WTC11 (cell line): ENCODE measurements at regions not wholly inside any gene's neighbourhood (a gene's known extent, or its start where the extent isn't known, plus 50 kb on each side); places are given as distances from the start of the nearest gene placed in this dataset.

ENCODE experiments used
- ATAC-seq: fragments of 200-7000 bp; cut with Tn5 transposase; 2 replicates; pipeline ENCODE4 v1.10.0; 2021; ENCODE audit warnings: mild to moderate bottlenecking, moderate library complexity
- CTCF ChIA-PET: fragments of 300-600 bp; sonication (Branson Sonifier 250); formaldehyde crosslinking; loops from one replicate; lab custom pipeline; 2021; ENCODE audit warnings: antibody characterized with exemption; lab: Charles Lee
- POLR2A ChIA-PET: fragments of 350-600 bp; sonication (Branson Sonifier 250); formaldehyde crosslinking; loops from one replicate; lab custom pipeline; 2021; ENCODE audit warnings: antibody characterized with exemption; lab: Charles Lee
- DNase-seq: peaks from one replicate; pipeline ENCODE4 v3.0.0; 2021; ENCODE audit warnings: low spot score
- H3K27ac Mint-ChIP-seq: 2 replicates; pipeline ENCODE4 v1.8.0; 2021; ENCODE audit warnings: mixed read lengths
- H3K27me3 Mint-ChIP-seq: 2 replicates; pipeline ENCODE4 v1.8.0; 2021; ENCODE audit warnings: low read depth, mild to moderate bottlenecking, moderate library complexity, mixed read lengths
- H3K36me3 Mint-ChIP-seq: 2 replicates; pipeline ENCODE4 v1.8.0; 2021; ENCODE audit warnings: mixed read lengths
- H3K4me1 Mint-ChIP-seq: 2 replicates; pipeline ENCODE4 v1.8.0; 2022; ENCODE audit warnings: mixed read lengths
- H3K4me3 Mint-ChIP-seq: 2 replicates; pipeline ENCODE4 v1.8.0; 2021; ENCODE audit warnings: mild to moderate bottlenecking, moderate library complexity, mixed read lengths
- H3K9me3 Mint-ChIP-seq: 2 replicates; pipeline ENCODE4 v1.8.0; 2021; ENCODE audit warnings: mixed read lengths
- AR ChIP-seq: fragments of 250-450 bp; sonication (Bioruptor Pico); IDR thresholded peaks from 2 replicates; pipeline ENCODE4 v1.9.0; 2021; ENCODE audit warnings: mild to moderate bottlenecking
- ATF1 ChIP-seq: sonication (generic); formaldehyde crosslinking; IDR thresholded peaks from 2 replicates; pipeline ENCODE4 v1.8.1; 2023; ENCODE audit warnings: mild to moderate bottlenecking, moderate library complexity, missing genetic modification reagents
- CDX4 ChIP-seq: fragments of 250-450 bp; sonication (Bioruptor Pico); IDR thresholded peaks from 2 replicates; pipeline ENCODE4 v1.9.0; 2021; ENCODE audit warnings: moderate library complexity, mild to moderate bottlenecking, inconsistent platforms, borderline replicate concordance
- CREM ChIP-seq: sonication (generic); formaldehyde crosslinking; IDR thresholded peaks from 2 replicates; pipeline ENCODE4 v1.8.1; 2022; ENCODE audit warnings: mild to moderate bottlenecking, missing genetic modification reagents, moderate library complexity
- E2F1 ChIP-seq: sonication (generic); formaldehyde crosslinking; IDR thresholded peaks from 2 replicates; pipeline ENCODE4 v1.8.0; 2022; ENCODE audit warnings: mild to moderate bottlenecking, missing genetic modification reagents
- E2F4 ChIP-seq: sonication (generic); formaldehyde crosslinking; IDR thresholded peaks from 2 replicates; pipeline ENCODE4 v1.8.1; 2022; ENCODE audit warnings: low read depth, mild to moderate bottlenecking, moderate library complexity, missing genetic modification reagents, borderline replicate concordance
- ETV6 ChIP-seq: sonication (generic); formaldehyde crosslinking; IDR thresholded peaks from 2 replicates; pipeline ENCODE4 v1.8.1; 2022; ENCODE audit warnings: mild to moderate bottlenecking, missing genetic modification reagents
- FOXP1 ChIP-seq: sonication (generic); formaldehyde crosslinking; IDR thresholded peaks from 2 replicates; pipeline ENCODE4 v1.8.0; 2022; ENCODE audit warnings: missing genetic modification reagents, mild to moderate bottlenecking, moderate library complexity, borderline replicate concordance
- FOXP4 ChIP-seq: sonication (generic); formaldehyde crosslinking; IDR thresholded peaks from 2 replicates; pipeline ENCODE4 v1.8.0; 2022; ENCODE audit warnings: mild to moderate bottlenecking, missing genetic modification reagents
- JAZF1 ChIP-seq: fragments of 250-450 bp; sonication (Bioruptor Pico); IDR thresholded peaks from 2 replicates; pipeline ENCODE4 v1.9.0; 2021; ENCODE audit warnings: moderate library complexity, mild to moderate bottlenecking, inconsistent platforms
- MLX ChIP-seq: sonication (generic); formaldehyde crosslinking; IDR thresholded peaks from 2 replicates; pipeline ENCODE4 v1.8.1; 2023; ENCODE audit warnings: mild to moderate bottlenecking, missing genetic modification reagents, moderate library complexity
- NFATC4 ChIP-seq: fragments of 250-450 bp; sonication (Bioruptor Pico); IDR thresholded peaks from 2 replicates; pipeline ENCODE4 v1.9.0; 2021; ENCODE audit warnings: mild to moderate bottlenecking
- NFYB ChIP-seq: sonication (generic); formaldehyde crosslinking; conservative IDR thresholded peaks from 2 replicates; pipeline ENCODE4 v1.8.0; 2022; ENCODE audit warnings: low read depth, missing genetic modification reagents
- STAT6 ChIP-seq: sonication (generic); formaldehyde crosslinking; conservative IDR thresholded peaks from 2 replicates; pipeline ENCODE4 v1.8.1; 2023; ENCODE audit warnings: mild to moderate bottlenecking, low read depth, missing genetic modification reagents, moderate library complexity
- TCF7 ChIP-seq: sonication (generic); formaldehyde crosslinking; IDR thresholded peaks from 2 replicates; pipeline ENCODE4 v1.8.0; 2022; ENCODE audit warnings: mild to moderate bottlenecking, low read depth, missing genetic modification reagents, moderate library complexity
- ZNF232 ChIP-seq: sonication (generic); formaldehyde crosslinking; IDR thresholded peaks from 2 replicates; pipeline ENCODE4 v1.8.0; 2022; ENCODE audit warnings: mild to moderate bottlenecking, missing genetic modification reagents
- ZNF317 ChIP-seq: sonication (generic); formaldehyde crosslinking; IDR thresholded peaks from 2 replicates; pipeline ENCODE4 v1.8.1; 2023; ENCODE audit warnings: low read depth, mild to moderate bottlenecking, moderate library complexity, missing genetic modification reagents, borderline replicate concordance
- ZNF425 ChIP-seq: fragments of 250-450 bp; sonication (Bioruptor Pico); conservative IDR thresholded peaks from 2 replicates; pipeline ENCODE4 v1.9.0; 2021; ENCODE audit warnings: mild to moderate bottlenecking

- no peak for TF ChIP-seq ETV6
- TF ChIP-seq CDX4 (CRISPR knock-in tag), result no peak
- no peak for TF ChIP-seq ZNF425
- TF ChIP-seq NFATC4 (CRISPR knock-in tag), result no peak
- no peak for TF ChIP-seq ZNF232 (CRISPR knock-in tag)
- no peak for TF ChIP-seq E2F4 (CRISPR knock-in tag)
- TF ChIP-seq MLX (CRISPR knock-in tag), result no peak
- no peak for TF ChIP-seq ZNF317
- TF ChIP-seq FOXP4 (CRISPR knock-in tag), result no peak
- TF ChIP-seq E2F1, result no peak
- no peak for TF ChIP-seq FOXP1 (CRISPR knock-in tag)
- TF ChIP-seq TCF7 (CRISPR knock-in tag), result no peak
- DNase-seq (no peak), ATAC-seq (no peak)
- Mint-ChIP-seq H3K27me3 (no peaks in the 10 kb centered on the region), H3K9me3 (peaks cover 11% of the 10 kb centered on the region), H3K4me1 (no peaks in the 10 kb centered on the region), H3K27ac (no peak overlapping the region), H3K4me3 (no peak overlapping the region), H3K36me3 (no peaks in the 10 kb centered on the region)
- ChIA-PET CTCF (no interaction called here), POLR2A (no interaction called here)
Observed at GRCh38 chr7:17558558-17559332, 260.3 kb downstream of the AHR start.

GRCh38 chr7:17559388-17559787, 260.9 kb downstream of the AHR start:
- no peak for DNase-seq
- Mint-ChIP-seq H3K36me3 (no peaks in the 10 kb centered on the region), H3K27ac (no peak overlapping the region), H3K4me3 (no peak overlapping the region), H3K27me3 (no peaks in the 10 kb centered on the region), H3K9me3 (peaks cover 8% of the 10 kb centered on the region), H3K4me1 (no peaks in the 10 kb centered on the region)
- ChIA-PET CTCF (no interaction called here), POLR2A (no interaction called here)
- ATAC-seq, result no peak
- TF ChIP-seq ATF1 (CRISPR knock-in tag) (no peak), CREM (CRISPR knock-in tag) (no peak), NFYB (CRISPR knock-in tag) (no peak), FOXP1 (CRISPR knock-in tag) (no peak), STAT6 (CRISPR knock-in tag) (no peak), AR (CRISPR knock-in tag) (no peak), JAZF1 (no peak)
